ENCODE measurements at regions not wholly inside any gene's neighbourhood (a gene's known extent, or its start where the extent isn't known, plus 50 kb on each side); places are given as distances from the start of the nearest gene placed in this dataset.

DNA sequence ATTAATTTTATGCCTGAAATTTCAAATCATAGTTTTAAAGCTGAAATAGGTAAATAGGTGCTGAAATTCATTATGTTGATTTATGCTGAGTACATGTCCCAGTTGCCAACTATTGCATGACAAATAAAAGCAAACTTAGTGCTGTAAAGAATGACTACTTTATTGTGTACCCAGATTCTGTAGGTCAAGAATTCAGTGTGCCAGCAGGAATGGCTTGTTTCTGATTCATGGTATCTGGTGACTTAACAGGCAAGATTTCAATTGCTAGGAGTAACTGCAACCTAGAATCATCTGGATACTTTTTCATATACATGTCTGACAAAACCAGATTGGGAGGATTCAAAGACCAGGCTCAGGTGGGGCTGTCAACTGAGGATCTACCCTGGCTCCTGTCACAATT lies 678.4 kb upstream of the ADAMTS5 start:
- TF ChIP-seq, protein P1, sequence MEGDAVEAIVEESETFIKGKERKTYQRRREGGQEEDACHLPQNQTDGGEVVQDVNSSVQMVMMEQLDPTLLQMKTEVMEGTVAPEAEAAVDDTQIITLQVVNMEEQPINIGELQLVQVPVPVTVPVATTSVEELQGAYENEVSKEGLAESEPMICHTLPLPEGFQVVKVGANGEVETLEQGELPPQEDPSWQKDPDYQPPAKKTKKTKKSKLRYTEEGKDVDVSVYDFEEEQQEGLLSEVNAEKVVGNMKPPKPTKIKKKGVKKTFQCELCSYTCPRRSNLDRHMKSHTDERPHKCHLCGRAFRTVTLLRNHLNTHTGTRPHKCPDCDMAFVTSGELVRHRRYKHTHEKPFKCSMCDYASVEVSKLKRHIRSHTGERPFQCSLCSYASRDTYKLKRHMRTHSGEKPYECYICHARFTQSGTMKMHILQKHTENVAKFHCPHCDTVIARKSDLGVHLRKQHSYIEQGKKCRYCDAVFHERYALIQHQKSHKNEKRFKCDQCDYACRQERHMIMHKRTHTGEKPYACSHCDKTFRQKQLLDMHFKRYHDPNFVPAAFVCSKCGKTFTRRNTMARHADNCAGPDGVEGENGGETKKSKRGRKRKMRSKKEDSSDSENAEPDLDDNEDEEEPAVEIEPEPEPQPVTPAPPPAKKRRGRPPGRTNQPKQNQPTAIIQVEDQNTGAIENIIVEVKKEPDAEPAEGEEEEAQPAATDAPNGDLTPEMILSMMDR (IDR thresholded peaks at IDR 0.05) = no peak
- TF ChIP-seq POLR2A (IDR thresholded peaks at IDR 0.05) = no peak
